Thyroid gland (tissue), 4 donors: ENCODE measurements at regions not wholly inside any gene's neighbourhood (a gene's known extent, or its start where the extent isn't known, plus 50 kb on each side); places are given as distances from the start of the nearest gene placed in this dataset.

Source experiments
- POLR2A ChIP-seq, 2 donors: fragments of 450-650 bp; IDR thresholded peaks; one replicate each; pipeline ENCODE4 v1.6.1; 2017; ENCODE audit warnings: antibody characterized with exemption in 2 of 2, mild to moderate bottlenecking in 2 of 2, moderate library complexity in 1 of 2
- TF ChIP-seq, protein P1 (sequence below), 6 experiments: fragments of 200-600 bp in 3 of 6; fragments of 450-650 bp in 3 of 6; sonication (generic) in 3 of 6; IDR thresholded peaks; one replicate each; pipeline ENCODE4 v1.5.1; 2016 to 2019; ENCODE audit warnings: antibody characterized with exemption in 6 of 6, mild to moderate bottlenecking in 2 of 6, inconsistent platforms in 1 of 6, moderate library complexity in 1 of 6

DNA sequence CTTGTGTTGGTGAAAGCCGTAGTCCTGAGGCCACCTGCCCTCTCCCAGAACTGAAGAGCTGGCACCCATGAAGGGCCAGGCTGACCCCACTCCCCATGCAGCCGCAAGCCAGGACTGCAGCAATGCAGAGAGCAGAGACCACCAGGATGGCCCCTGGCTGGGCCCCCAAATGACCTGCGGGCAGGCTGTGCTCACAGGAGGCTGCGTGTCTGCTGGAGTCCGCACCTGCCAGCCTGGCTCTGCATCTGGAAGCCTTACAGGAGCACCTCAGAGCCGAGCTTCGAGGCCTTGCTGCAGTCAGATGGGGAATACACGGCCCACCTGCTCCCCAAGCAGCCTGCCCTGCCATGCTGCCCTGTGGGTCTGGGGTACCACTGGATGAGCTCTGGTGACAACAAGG is 1336.8 kb downstream of the TBC1D22A start:
- TF ChIP-seq POLR2A (IDR thresholded peaks at IDR 0.05), result no peak
- TF ChIP-seq, protein P1, sequence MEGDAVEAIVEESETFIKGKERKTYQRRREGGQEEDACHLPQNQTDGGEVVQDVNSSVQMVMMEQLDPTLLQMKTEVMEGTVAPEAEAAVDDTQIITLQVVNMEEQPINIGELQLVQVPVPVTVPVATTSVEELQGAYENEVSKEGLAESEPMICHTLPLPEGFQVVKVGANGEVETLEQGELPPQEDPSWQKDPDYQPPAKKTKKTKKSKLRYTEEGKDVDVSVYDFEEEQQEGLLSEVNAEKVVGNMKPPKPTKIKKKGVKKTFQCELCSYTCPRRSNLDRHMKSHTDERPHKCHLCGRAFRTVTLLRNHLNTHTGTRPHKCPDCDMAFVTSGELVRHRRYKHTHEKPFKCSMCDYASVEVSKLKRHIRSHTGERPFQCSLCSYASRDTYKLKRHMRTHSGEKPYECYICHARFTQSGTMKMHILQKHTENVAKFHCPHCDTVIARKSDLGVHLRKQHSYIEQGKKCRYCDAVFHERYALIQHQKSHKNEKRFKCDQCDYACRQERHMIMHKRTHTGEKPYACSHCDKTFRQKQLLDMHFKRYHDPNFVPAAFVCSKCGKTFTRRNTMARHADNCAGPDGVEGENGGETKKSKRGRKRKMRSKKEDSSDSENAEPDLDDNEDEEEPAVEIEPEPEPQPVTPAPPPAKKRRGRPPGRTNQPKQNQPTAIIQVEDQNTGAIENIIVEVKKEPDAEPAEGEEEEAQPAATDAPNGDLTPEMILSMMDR (IDR thresholded peaks at IDR 0.05), result no peak
